Lower leg skin (tissue), 3 donors: ENCODE measurements at regions not wholly inside any gene's neighbourhood (a gene's known extent, or its start where the extent isn't known, plus 50 kb on each side); places are given as distances from the start of the nearest gene placed in this dataset.

ENCODE experiments used
- CTCF ChIP-seq, 3 donors: fragments of 450-650 bp; IDR thresholded peaks; one replicate each; pipeline ENCODE4 v1.5.1; 2016; ENCODE audit warnings: antibody characterized with exemption in 3 of 3, mild to moderate bottlenecking in 3 of 3, moderate library complexity in 2 of 3
- POLR2A ChIP-seq, 2 donors: fragments of 450-650 bp; IDR thresholded peaks; one replicate each; pipeline ENCODE4 v1.6.1; 2016 to 2017; ENCODE audit warnings: antibody characterized with exemption in 2 of 2, mild to moderate bottlenecking in 1 of 2, moderate library complexity in 1 of 2

GRCh38 chr3:177279118-177279815 is 82.0 kb upstream of the TBL1XR1 start:
- TF ChIP-seq CTCF (IDR thresholded peaks at IDR 0.05) (no peak), POLR2A (IDR thresholded peaks at IDR 0.05) (no peak)
